ENCODE measurements at regions not wholly inside any gene's neighbourhood (a gene's known extent, or its start where the extent isn't known, plus 50 kb on each side); places are given as distances from the start of the nearest gene placed in this dataset.

DNA sequence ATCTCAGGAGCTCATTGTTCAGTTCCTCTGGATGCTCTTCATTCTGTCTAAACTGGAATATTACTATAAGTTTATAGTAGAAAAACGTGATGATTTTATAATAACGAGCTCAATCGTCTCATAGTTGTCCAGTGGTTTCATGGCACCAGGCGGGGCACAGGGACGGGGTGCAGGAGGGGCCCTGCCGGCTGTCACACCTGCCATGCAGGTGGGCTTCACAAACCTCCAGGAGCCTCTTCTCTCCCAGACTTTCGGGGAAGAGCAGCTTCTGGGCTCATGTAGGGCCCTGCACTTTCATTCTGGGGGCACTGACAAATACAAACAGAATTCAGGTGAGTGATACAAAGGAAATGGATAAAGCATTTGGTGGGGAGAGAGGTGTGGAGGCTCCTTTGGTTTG lies 146.9 kb upstream of the KLF6 start:
- DNase-seq (ENCODE audit: low read depth): no peak
- no peak overlapping the region for H3K4me3 ChIP-seq (ENCODE audit: low read length)
- TF ChIP-seq, protein P1, sequence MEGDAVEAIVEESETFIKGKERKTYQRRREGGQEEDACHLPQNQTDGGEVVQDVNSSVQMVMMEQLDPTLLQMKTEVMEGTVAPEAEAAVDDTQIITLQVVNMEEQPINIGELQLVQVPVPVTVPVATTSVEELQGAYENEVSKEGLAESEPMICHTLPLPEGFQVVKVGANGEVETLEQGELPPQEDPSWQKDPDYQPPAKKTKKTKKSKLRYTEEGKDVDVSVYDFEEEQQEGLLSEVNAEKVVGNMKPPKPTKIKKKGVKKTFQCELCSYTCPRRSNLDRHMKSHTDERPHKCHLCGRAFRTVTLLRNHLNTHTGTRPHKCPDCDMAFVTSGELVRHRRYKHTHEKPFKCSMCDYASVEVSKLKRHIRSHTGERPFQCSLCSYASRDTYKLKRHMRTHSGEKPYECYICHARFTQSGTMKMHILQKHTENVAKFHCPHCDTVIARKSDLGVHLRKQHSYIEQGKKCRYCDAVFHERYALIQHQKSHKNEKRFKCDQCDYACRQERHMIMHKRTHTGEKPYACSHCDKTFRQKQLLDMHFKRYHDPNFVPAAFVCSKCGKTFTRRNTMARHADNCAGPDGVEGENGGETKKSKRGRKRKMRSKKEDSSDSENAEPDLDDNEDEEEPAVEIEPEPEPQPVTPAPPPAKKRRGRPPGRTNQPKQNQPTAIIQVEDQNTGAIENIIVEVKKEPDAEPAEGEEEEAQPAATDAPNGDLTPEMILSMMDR (IDR thresholded peaks at IDR 0.05; ENCODE audit: insufficient read depth, low read depth, low read length, missing control alignments): no peak

DNA sequence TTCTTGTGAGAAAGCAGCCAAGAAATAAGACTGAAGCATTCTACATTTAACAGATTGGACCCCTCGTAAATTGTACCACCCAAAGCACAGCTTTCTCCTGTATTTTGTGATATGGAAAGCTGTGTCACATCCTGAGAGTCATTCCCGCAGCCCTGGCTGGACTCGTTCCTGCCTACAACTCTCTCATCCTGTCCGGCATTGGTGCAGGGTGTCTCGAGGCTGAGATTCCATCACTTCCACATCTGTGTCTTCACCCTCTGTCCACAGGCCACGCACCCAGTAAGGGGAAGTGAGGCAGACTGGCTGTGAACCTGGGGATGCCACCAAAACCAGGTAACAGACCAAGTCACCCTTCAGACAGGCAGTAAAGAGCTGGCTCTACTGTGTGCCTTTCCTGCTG lies 146.2 kb upstream of the KLF6 start:
- TF ChIP-seq, protein P1 (IDR thresholded peaks at IDR 0.05; ENCODE audit: insufficient read depth, low read depth, low read length, missing control alignments): no peak
- no peak for DNase-seq (ENCODE audit: low read depth)
- H3K4me3 ChIP-seq (ENCODE audit: low read length): no peak overlapping the region

DNA sequence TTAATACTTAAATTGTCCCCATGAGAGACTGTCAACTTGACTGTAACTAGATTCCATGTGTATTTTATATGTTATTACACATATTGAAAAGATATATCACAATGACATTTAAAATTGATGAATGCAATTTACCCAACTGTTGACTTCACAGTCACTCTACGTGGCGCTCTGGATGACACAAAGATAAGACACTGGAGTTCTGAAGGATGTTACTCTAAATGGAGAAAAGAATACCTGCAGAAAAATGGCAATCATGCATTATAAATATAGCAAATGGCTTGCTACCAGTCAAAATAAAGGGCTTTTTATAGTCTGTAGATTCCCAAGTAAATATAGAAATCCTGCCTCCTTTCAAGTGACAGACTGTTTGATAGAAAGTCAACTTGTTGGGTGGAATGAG lies 143.6 kb upstream of the KLF6 start:
- TF ChIP-seq, protein P1 (IDR thresholded peaks at IDR 0.05; ENCODE audit: insufficient read depth, low read depth, low read length, missing control alignments): no peak
- no peak overlapping the region for H3K4me3 ChIP-seq (ENCODE audit: low read length)
- DNase-seq (ENCODE audit: low read depth): no peak

DNA sequence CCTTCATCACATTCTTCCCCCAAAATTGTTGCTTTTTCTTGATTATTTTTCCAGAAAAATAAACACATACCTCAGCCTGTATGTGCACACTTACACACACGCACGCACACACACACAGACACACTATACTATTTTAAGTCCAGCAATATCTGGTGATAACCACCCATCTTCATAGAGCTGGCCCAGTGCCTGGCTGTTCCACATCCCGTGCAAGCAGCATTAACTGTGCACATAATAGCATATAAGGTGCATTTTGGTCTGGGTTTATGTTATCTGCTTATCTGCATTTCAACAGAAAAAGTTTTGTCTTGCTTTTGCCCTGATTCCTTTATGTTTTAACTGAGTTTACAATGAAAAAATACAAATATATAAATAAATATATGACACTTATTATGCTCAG lies 143.1 kb upstream of the KLF6 start:
- H3K4me3 ChIP-seq (ENCODE audit: low read length): no peak overlapping the region
- TF ChIP-seq, protein P1 (IDR thresholded peaks at IDR 0.05; ENCODE audit: insufficient read depth, low read depth, low read length, missing control alignments): no peak
- no peak for DNase-seq (ENCODE audit: low read depth)

DNA sequence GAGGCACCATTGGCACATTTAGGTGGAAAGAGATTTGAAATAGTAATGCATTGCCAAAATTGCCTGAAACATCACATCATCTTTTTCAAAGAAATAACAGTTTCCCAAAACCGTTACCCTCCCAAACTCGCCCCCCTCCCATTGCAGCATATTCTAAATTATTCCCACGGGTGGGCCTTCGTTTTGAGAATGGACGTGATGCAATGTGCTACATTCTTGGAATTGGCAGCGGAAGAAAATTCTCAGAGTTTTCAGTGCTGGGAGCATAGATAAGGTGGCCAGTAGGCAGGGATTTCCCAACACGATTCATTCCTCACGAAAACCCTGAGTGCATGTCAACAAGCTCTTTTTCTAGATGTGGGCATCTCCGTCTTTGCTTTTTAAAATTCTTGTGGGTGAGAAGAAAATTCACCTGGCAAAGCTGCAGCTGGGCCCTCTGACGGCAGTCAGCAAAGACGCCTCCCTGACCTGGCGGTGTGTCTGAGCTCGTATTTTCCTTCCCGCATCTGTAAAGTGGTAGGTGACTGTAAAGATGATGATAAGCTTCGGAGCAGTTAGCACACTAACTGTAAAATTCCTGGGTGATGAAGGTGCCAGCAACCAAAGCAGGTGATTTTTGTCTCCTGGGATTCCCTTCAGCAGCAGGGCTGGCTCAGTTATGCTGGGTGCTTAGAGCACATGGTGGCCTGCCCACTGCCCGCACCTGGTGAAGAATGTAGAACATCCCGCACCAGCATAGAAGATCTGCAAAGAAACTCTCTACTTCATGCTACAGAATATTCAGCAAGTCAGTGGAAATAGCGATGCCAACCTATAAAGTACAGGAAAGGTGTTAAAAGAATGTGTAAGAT lies 141.9 kb upstream of the KLF6 start:
- no peak overlapping the region for H3K4me3 ChIP-seq (ENCODE audit: low read length)
- no peak for DNase-seq (ENCODE audit: low read depth)
- TF ChIP-seq, protein P1 (IDR thresholded peaks at IDR 0.05; ENCODE audit: insufficient read depth, low read depth, low read length, missing control alignments): no peak

DNA sequence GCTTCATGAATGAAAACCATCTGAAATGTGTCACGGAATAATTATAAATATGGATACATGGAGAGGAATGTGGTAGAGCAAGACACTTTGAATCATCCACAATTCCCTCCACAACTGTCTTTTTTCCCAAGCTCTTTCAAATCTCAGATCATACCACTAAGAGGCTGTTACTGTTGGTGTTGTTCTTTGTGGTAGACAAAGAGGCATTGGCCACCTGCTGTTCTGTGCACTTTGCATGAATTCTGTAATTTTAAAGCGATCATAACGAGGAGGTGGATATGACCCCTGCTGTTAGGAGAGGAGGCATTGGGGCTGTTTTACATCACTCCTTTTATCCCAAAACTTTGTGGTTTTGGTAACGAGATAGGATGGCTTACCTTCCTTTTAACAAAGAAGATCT lies 141.2 kb upstream of the KLF6 start:
- H3K4me3 ChIP-seq (ENCODE audit: low read length): no peak overlapping the region
- DNase-seq (ENCODE audit: low read depth): peak; percentile 72
- TF ChIP-seq, protein P1 (IDR thresholded peaks at IDR 0.05; ENCODE audit: insufficient read depth, low read depth, low read length, missing control alignments): no peak

DNA sequence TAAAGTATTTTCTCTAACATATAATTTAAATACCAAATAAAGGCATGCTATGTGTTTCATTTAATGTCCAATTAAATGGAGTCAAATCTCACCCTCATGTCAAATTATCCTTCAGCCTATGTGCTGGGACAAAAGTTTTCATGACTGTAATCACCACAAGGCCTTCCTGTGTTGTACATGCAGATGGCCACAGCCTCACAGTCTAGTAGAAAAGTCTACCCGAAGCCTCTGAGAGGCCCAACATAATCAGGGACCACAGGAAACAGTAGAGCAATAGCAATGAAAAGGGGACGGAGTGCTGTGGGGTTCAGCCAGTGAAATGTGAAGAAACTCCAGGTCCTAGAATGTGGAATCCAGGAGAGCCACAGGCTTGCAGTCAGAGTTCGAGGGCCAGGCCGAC lies 140.2 kb upstream of the KLF6 start:
- TF ChIP-seq, protein P1 (IDR thresholded peaks at IDR 0.05; ENCODE audit: insufficient read depth, low read depth, low read length, missing control alignments): no peak
- no peak for DNase-seq (ENCODE audit: low read depth)
- H3K4me3 ChIP-seq (ENCODE audit: low read length): no peak overlapping the region
